ENCODE measurements at regions not wholly inside any gene's neighbourhood (a gene's known extent, or its start where the extent isn't known, plus 50 kb on each side); places are given as distances from the start of the nearest gene placed in this dataset.

DNA sequence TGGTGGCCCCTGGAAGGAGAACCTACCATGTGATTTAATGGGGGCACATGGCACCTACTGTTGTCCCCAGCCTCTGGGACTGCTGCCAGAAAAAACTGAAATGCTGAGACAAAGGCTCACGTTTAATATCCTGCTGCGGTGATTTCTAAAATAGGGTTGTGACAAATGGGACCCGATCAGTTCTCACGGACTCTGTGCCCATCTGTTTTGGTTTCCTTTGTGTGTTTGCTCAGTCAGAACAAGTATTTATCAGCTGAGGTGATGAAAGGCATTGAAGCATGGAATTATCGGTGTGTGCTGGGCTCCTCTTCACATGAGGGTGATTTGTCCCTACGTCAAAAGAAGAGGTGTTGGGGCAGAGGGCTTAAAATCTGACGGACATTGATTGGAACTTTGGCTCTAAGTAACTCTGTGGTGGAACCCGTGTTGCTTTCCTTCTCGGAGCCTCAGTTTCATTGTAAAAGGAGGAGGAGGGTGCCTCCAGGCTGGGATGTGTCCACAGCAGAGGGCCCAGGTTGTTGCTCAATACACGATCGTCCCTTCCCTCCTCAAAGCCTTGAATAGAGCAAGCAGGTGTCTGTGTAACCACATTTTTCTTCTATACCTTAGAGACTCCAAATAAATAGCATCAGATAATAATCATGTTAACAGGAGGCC, 283.3 kb upstream of the RGMA start:
- TF ChIP-seq, protein P1, sequence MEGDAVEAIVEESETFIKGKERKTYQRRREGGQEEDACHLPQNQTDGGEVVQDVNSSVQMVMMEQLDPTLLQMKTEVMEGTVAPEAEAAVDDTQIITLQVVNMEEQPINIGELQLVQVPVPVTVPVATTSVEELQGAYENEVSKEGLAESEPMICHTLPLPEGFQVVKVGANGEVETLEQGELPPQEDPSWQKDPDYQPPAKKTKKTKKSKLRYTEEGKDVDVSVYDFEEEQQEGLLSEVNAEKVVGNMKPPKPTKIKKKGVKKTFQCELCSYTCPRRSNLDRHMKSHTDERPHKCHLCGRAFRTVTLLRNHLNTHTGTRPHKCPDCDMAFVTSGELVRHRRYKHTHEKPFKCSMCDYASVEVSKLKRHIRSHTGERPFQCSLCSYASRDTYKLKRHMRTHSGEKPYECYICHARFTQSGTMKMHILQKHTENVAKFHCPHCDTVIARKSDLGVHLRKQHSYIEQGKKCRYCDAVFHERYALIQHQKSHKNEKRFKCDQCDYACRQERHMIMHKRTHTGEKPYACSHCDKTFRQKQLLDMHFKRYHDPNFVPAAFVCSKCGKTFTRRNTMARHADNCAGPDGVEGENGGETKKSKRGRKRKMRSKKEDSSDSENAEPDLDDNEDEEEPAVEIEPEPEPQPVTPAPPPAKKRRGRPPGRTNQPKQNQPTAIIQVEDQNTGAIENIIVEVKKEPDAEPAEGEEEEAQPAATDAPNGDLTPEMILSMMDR (IDR thresholded peaks at IDR 0.05): no peak
- TF ChIP-seq POLR2A (IDR thresholded peaks at IDR 0.05): no peak
- no peak for TF ChIP-seq EP300 (IDR thresholded peaks at IDR 0.05; ENCODE audit: low read depth)
- TF ChIP-seq POLR2AphosphoS5 (IDR thresholded peaks at IDR 0.05): no peak
